ENCODE measurements at regions not wholly inside any gene's neighbourhood (a gene's known extent, or its start where the extent isn't known, plus 50 kb on each side); places are given as distances from the start of the nearest gene placed in this dataset.

- no peak for DNase-seq (ENCODE audit: low read depth)
- no peak for TF ChIP-seq CTCF (IDR thresholded peaks at IDR 0.05; ENCODE audit: control insufficient read depth, extremely low read depth, insufficient read depth)
- no peak overlapping the region for H3K4me3 ChIP-seq (ENCODE audit: low read depth, low read length)
Observed at GRCh38 chr14:100644784-100645183, 57.6 kb upstream of the BEGAIN start.

- TF ChIP-seq CTCF (IDR thresholded peaks at IDR 0.05; ENCODE audit: control insufficient read depth, extremely low read depth, insufficient read depth) = peak; percentile 97
- peak; percentile 54 for DNase-seq (ENCODE audit: low read depth)
- H3K4me3 ChIP-seq (ENCODE audit: low read depth, low read length) = no peak overlapping the region
Observed at GRCh38 chr14:100645196-100645981, 58.2 kb upstream of the BEGAIN start.

DNA sequence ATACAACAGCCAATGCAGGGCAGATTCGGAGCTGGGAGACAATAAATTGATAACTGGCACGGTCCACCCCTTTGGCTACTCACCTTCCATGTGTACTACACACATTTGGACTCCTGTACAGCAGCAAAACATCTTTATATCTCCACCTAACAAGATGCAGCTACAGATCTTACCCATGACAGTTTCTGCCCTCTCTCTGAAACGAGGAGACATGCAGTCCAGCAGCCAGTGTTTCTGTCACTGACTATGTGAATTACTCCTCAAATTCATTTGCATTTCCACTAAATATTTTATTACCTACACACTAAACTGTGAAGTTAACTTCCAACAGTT lies 58.7 kb upstream of the BEGAIN start:
- no peak for TF ChIP-seq CTCF (IDR thresholded peaks at IDR 0.05; ENCODE audit: control insufficient read depth, extremely low read depth, insufficient read depth)
- DNase-seq (ENCODE audit: low read depth) = no peak
- no peak overlapping the region for H3K4me3 ChIP-seq (ENCODE audit: low read depth, low read length)

DNA sequence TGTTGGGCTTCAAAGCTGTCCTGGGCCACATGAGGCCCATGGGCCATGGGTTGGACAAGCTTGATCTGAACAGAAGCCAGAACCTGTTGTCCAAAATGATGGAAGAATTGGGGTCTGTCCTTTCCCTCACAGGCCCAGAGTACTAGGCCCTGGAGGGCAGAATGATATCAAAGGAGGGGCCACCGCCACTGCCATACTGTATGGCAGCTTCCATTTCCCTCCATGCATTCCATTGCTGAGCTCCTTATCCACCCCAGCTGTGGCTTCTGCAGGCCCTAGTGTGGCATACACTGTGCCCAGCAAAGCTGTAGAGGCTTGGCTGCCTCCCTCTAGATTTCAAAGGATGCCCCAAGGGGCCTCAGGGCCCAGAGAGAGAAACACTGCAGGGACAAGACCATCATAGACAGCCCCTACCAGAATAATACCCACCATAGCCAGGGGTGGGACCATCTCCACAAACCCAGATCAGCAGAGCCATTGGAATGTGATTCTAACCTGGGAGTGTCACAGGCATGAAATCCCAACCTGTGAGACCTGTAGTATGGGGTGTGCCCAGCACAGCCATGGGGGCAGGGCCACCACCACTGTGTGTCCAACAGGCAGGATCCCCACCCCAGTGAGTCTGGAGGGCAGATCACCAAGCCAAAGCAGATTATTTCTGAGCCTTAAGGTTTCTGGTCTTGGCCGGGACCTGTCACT lies 61.4 kb upstream of the BEGAIN start:
- DNase-seq (ENCODE audit: low read depth) = no peak
- TF ChIP-seq CTCF (IDR thresholded peaks at IDR 0.05; ENCODE audit: control insufficient read depth, extremely low read depth, insufficient read depth) = no peak
- no peak overlapping the region for H3K4me3 ChIP-seq (ENCODE audit: low read depth, low read length)

- no peak for TF ChIP-seq CTCF (IDR thresholded peaks at IDR 0.05; ENCODE audit: control insufficient read depth, extremely low read depth, insufficient read depth)
- DNase-seq (ENCODE audit: low read depth) = no peak
- no peak overlapping the region for H3K4me3 ChIP-seq (ENCODE audit: low read depth, low read length)
Observed at GRCh38 chr14:100649173-100649519, 61.9 kb upstream of the BEGAIN start.

GRCh38 chr14:100651999-100652508 lies 64.8 kb upstream of the BEGAIN start:
- DNase-seq (ENCODE audit: low read depth) = no peak
- TF ChIP-seq CTCF (IDR thresholded peaks at IDR 0.05; ENCODE audit: control insufficient read depth, extremely low read depth, insufficient read depth) = no peak
- no peak overlapping the region for H3K4me3 ChIP-seq (ENCODE audit: low read depth, low read length)
